DOHH2 (cell line): ENCODE measurements at regions not wholly inside any gene's neighbourhood (a gene's known extent, or its start where the extent isn't known, plus 50 kb on each side); places are given as distances from the start of the nearest gene placed in this dataset.

Experiments used
- CTCF ChIP-seq: fragments of 200-600 bp; sonication (generic); IDR thresholded peaks from one replicate; pipeline ENCODE4 v1.5.1; 2014; ENCODE audit warnings: antibody characterized with exemption, mild to moderate bottlenecking, low read depth, low read length; ENCODE audit not compliant: poor library complexity, severe bottlenecking
- EZH2phosphoT487 ChIP-seq: fragments of 200-600 bp; sonication (generic); IDR thresholded peaks from 2 replicates; pipeline ENCODE4 v1.6.1; 2017; ENCODE audit warnings: borderline replicate concordance, mild to moderate bottlenecking, antibody characterized with exemption, low read length, moderate library complexity, mixed read lengths

DNA sequence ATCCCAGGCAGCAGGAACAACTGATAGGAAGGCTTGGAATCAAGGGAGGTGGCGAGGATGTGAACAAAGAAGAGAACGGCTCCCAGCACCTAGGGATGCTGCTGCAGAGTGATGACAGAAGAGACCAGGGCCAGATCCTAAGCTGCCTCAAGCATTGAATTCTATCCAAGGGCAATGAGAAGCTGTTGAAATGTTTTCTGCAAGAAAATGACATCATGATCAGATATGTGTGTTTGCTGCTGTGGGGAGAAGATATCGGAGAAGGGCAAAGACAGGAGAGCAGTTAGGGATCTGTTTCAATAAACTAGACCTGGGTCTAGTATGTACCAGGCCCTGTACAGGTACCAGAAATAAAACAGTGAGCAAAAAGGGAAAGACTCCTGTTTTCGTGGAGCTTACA lies 194.7 kb upstream of the RAB4A start:
- TF ChIP-seq CTCF (no peak), EZH2phosphoT487 (no peak)
